ACHN (cell line): ENCODE measurements at regions not wholly inside any gene's neighbourhood (a gene's known extent, or its start where the extent isn't known, plus 50 kb on each side); places are given as distances from the start of the nearest gene placed in this dataset.
"Not testable (repeated sequence)": the region's sequence is repeated elsewhere in the genome, so short reads cannot be mapped to it uniquely, and the experiment has no call there.

ENCODE experiments used
- DNase-seq: peaks from one replicate; pipeline ENCODE4 v3.0.0-alpha.2; 2015
- in situ Hi-C: cut with HindIII; loops from 2 replicates; pipeline ENCODE4 v1.10.0; 2017; ENCODE audit warnings: low sequenced_read_pairs, low pct_ligation_motif_present, low pct_unique_long_range_greater_than_20kb

DNA sequence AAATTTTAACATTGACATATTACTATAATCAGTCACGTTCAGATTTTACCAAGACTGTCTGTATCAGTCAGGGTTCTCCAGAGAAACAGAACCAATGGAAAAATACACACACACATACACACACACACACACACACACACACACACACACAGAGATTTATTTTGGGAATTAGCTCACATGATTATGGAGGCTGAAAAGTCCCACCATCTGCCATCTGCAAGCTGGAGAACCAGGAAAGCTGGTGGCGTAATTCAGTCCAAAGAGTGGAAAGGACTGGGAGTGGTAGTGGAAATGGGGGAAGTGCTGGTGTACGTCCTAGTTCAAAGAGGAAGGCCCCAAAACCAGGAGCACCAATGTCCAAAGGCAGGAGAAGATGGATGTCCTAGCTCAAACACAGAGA is 166.4 kb downstream of the AKAIN1 start:
- DNase-seq: no peak
- in situ Hi-C loops: no loop called here

DNA sequence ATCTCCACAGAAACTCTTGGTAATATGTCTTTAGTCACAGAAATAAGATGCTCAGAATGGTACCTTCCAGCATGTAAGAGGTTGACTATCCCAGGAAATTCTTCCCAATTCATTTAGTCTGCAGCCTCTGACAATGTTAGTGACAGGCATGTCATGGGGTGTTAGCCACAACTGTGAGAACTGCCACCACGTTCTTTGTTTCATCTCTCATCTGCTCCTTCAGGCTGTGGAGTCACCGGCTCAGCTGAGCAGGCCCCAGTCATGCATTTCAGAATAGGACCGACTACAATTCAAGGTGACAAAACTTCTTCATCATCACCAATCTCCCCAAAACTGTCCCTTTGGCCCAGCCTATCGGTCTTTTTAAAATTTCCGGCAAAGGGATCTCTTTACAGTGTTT is 167.5 kb downstream of the AKAIN1 start:
- in situ Hi-C loops: no loop called here
- DNase-seq: no peak

DNA sequence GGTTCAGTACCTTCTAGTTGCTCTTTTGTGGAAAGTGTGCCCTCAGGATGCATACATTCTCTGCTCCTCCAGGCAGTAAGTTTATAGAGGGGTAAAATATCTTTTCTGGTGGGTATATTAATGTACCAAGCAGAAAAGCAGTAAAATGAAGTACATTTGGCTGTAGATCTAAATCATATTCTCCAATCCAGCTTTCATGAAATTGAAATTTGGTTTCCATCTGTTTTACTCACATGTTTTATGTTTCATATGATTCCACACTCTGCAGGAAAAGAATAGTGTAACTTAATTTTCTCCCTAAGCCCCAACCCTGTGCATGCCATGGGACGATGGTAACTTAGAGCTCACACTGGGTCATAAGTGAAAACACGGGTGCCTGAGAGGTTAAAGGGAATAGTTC is 172.3 kb downstream of the AKAIN1 start:
- in situ Hi-C loops: no loop called here

DNA sequence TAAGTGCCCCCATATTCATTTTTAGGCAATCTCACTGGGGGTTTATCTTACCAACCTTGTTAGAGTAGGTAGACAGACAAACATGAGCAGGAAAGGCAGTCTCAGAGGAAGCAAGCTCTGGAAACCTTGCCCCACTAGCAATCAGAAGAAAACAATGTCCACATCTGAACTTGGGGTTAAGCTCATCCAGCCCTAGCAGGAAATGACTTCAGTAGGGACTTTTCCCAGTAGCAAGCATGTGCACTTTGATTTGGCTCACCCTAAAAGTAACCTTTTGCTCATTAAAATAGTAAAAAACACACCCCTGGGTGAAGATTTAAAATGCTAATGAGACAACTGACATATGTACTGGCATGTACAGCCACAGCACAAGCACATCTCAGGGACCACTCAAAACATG is 175.5 kb downstream of the AKAIN1 start:
- no peak for DNase-seq
- in situ Hi-C loops: no loop called here

More for the DNA sequence above, 172.3 kb downstream of the AKAIN1 start:
- DNase-seq: no peak

DNA sequence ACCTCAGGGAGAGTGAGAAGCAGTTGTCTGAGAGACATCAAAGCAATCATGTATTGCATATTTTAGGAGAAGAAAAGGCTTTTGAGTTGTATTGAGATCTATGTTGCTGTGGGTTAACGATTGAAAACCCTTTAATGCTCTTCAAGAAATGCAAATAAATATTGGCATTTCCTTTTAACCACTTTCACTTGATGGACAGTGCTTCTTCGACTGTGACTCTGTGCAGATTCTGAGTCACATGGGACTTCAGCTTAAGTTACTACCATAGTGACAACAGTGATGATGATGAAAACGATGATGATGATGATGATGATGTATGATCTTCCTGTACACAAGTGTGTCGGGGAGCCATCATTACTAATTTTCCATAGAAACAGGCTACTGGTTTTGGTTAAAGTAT is 181.8 kb downstream of the AKAIN1 start:
- in situ Hi-C loops: no loop called here
- no peak for DNase-seq

DNA sequence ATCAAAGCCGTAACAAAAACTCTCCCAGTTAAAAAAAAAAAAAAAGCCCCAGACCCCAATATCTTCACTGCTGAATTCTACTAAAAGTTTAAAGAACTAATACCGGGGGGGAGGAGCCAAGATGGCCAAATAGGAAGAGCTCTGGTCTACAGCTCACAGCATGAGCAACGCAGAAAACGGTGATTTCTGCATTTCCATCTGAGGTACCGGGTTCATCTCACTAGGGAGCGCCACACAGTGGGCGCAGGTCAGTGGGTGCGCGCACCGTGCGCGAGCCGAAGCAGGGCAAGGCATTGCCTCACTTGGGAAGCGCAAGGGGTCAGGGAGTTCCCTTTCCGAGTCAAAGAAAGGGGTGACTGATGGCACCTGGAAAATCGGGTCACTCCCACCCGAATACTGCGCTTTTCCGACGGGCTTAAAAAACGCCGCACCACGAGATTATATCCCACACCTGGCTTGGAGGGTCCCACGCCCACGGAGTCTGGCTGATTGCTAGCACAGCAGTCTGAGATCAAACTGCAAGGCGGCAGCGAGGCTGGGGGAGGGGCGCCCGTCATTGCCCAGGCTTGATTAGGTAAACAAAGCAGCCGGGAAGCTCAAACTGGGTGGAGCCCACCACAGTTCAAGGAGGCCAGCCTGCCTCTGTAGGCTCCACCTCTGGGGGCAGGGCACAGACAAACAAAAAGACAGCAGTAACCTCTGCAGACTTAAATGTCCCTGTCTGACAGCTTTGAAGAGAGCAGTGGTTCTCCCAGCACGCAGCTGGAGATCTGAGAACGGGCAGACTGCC is 192.8 kb downstream of the AKAIN1 start:
- DNase-seq, in situ Hi-C loops: not testable (repeated sequence)

DNA sequence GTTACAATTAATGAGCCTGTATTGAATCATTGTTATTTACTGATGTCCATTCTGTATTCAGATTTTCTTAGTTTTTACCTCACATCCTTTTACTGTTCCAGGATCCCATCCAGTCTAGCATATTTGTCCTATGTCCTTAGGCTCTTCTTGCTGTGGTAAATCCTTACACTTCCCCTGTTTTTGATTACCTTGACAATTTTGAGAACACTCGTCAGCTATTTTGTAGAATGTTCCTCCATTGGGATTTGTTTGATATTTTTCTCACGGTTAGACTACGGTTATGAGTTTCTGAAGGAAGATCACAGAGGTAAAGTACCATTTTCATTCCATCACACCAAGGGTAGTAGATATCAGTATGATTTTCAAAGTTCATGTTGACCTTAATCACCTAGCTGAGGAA is 202.3 kb downstream of the AKAIN1 start:
- no peak for DNase-seq
- in situ Hi-C loops: no loop called here

DNA sequence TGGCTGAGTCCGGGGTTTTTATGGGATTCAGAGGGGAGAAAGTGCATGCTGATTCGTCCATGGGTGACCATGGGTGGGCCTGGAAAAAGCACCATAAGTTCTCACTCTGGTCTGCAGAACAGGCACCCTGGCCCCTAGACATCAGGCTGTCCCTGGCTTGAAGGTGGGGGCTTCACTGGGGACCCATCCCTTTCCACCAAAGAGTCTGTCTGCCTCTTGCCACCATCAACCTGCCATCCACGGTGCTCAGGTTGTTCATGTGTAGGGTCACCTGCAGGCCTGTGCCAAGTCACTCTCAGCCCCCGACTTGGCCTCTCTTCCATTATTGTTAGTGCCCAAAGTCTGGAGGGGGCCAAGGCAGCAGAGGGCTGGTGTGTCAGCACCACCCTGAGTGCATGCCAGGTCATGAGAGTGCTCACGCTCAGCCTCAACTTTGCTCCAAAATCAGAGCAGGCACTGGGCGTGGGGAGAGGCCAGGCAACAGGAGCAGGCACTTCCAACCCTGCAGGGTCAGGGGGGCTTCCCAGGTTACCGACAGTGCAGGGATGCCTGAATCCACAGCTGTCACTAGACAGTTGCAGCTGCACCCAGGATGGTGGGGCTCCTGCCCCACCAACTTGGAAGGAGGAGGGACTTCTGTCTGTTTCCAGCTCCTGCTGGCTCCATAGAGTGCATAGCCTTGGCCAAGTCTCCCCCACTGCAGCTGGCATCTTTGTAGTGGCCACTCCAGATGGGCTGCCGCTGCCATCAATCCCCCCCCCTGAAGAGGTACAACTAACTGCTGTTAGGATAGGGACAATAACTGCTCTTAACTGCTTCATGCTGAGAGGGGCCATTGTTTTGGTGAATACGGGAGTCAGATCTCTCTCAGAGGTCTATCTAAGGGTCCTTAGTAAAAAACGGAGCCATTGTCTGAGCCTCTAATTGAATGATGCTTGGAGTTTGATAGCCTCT is 209.3 kb downstream of the AKAIN1 start:
- no peak for DNase-seq
- in situ Hi-C loops: no loop called here

DNA sequence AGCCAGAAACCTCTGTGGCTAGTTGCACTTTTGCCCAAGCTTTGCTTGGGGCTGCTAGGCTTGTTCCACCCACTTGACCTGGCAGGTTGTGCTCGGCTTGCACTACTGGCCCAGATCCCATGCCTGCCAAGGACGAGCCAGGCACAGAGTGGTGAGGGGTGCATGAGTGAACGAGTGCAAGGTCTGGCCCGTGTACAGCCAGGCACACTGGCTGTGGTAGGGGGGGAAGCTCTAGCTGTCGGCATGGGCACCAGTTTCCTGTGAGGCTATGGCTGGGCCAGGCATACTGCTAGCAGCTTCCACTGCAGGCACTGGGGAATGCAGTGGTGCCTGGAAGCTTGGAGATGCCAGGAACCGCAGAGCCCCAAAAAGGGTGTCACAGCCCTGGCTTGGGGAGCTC is 210.4 kb downstream of the AKAIN1 start:
- DNase-seq: no peak
- in situ Hi-C loops: no loop called here

DNA sequence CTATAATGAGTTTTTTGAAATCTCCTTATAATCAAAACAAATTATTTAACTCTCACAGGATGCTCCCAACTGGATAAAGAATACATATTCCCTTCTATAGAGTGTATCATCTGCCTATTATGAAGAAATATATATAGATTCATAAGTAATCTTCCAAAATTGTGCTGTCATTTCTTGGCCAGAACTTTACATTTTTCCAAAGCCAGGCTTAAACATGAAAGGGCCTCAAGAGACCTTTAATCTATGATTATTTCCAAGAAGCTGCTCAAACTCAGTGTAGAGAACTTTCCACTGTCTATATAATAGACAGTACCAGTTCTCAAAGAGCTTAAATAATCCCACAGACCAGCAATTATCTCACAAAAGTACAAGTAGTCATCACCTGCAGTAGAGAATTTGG is 211.0 kb downstream of the AKAIN1 start:
- no peak for DNase-seq
- in situ Hi-C loops: no loop called here

DNA sequence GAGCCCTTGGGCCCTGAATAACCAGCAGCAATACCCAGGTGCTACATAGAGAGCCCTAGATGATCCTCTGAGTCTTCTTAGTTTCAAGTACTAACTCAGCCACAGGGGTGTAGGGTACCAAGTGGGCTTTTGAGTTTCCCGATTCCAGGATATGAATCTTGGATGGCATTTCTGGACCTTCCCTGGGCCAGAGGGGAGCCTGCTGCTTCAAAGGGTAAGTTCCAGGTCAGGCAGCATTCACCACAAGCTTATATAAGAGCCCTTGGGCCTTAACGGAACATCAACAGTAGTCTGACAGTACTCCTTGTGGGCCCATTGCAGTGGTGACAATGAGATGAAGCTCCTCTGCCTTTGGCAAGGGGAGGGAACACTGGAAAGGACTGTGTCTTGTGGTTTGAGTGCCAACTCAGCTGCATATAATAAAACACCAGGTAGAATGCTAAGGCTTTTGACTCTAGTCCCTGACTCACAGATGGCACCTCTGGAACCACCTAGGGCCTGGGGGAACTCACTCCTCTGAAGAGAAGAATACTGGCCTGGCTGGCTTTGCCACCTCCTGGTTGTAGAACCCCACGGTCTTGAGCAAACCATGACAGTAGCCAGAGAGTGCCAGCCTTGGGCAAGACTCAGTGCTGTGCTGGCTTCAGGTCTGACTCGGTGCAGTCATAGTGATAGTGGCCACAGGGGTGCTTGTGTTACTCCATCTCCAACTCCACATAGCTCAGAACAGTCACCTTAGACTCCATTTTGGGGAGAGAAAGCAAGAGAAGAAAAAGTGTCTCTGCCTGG is 235.7 kb downstream of the AKAIN1 start:
- DNase-seq: no peak
- in situ Hi-C loops: no loop called here

DNA sequence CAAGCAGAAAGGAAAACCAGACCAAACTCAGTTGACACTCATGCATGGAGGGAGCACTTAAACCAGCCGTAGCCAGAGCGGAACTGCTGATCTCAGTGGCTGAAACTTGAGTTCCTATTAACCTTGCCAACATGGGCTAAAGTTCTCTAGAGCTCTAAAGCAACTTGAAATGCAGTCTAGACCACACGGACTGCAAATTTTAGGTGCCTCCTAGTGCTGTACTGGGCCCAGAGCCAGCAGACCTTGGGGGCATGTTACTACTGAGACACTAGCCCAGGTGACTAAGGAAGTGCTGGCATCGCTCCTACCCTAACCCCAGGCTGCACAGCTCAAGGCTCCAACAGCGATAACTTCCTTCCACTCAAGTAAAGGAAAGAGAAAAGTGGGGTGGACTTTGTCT is 236.5 kb downstream of the AKAIN1 start:
- in situ Hi-C loops: no loop called here
- no peak for DNase-seq

DNA sequence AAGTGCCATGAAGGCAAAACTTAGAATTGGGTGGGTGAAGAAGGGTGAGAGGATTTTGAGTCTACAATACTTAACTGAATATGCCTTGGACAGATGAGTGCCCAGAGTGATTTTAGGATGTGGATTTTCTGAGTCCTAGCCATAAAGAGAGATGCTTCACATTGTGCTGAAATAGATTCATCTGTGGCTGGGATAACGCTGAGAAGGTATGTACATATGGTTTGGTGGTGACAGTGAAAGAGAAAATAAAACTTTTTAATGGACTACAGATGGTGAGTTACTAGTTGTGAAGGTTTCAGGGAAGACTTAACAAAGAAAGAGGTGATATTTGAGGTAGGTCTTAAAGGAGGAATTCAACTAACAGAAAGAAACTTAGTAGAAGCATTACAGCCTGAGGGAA is 265.8 kb downstream of the AKAIN1 start:
- no peak for DNase-seq
- in situ Hi-C loops: no loop called here

DNA sequence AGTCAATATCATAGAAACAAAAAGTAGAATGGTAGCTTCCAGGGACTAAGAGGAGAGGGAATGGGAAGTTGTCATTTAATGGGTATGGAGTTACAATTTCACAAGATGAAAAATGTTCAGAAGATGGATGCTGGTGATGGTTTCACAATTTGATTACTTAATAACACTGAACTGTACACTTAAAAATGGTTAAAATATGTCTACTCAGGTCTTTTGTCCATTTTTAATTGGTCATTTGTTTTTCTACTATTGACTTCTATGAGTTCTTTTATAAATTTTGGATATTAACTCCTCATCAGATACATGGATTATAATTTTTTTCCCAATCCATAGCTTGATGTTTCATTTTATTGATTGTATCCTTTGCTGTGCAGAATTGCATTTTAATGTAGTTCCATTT is 275.5 kb downstream of the AKAIN1 start:
- in situ Hi-C loops: no loop called here
- DNase-seq: no peak

DNA sequence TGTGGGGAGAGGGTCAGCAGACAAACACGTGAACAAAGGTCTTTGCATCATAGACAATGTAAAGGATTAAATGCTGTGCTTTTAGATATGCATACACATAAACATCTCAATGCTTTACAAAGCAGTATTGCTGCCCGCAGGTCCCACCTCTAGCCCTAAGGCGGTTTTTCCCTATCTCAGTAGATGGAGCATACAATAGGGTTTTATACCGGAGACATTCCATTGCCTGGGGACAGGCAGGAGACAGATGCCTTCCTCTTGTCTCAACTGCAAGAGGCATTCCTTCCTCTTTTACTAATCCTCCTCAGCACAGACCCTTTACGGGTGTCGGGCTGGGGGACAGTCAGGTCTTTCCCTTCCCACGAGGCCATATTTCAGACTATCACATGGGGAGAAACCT is 279.5 kb downstream of the AKAIN1 start:
- in situ Hi-C loops, DNase-seq: not testable (repeated sequence)

DNA sequence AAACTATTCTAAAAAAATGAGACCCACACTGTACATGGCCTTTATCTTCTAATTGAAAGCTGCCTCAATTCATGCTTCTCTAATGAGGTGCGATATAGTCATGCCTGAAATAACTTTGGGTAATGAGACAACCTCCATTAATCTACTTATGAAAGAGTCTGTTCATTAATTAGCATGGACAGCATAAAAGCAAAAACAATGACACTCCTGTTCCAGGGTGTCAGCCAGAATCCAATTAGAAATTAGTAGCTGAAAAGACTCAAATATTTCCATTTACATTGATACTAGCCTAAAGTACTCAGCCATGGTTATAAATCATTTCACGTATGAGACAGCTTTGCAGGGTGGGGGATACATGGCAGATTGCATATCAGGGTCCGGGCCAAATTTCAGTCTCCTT is 288.7 kb downstream of the AKAIN1 start:
- in situ Hi-C loops: no loop called here
- no peak for DNase-seq

DNA sequence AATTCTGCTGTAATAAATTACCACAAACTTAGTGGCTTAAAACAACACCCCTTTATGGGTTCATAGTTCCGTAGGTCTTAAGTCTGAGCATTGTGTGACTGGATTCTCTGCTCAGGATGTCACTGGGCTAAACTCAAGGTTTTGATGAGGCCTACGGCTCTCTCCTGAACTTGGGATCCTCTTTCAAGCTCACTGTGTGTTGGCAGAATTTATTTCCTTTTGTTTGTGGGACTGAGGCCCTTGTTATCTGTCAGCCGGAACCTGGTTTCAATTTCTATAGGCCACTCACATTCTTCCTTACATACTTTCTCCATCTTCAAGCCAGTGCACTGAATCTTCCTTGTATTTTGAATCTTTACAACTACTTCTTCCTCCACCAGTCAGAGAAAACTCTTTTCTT is 290.2 kb downstream of the AKAIN1 start:
- in situ Hi-C loops: no loop called here
- no peak for DNase-seq

DNA sequence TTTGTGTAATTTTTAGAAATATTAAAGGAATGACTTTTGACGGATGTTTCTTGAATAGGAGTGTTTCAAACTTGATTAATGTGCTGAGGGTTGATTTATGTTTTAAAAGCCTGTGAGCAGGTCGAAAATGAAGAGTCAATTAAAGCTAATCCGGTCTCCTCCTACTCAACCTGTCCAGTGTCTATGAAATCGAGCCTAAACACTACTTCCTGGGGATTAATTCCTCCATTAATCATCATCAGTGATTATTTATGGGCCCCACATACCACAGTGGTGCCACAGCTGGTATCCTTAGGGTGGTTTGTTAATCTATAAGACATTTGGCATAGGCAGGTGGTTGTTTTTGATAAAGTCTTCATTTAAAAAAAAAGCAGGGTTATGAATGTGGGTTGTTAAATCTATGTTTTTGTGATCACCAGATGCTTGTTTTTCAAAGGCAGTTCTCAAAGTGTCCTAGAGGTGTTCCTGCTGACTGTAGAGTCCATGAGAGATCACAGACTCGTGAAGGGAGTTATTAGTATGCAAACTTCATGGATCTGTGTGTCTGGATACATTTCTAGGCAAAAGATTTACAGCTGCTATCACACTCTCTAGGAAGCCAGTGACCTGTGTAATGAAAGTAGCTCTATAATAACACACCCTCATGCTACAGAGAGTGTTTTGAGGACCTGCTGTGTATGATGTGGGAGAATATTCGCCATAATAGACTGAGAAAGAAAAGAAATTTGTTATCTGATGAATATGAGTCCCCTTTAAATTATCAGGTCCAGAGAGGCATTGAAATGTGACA is 308.6 kb downstream of the AKAIN1 start:
- in situ Hi-C loops: no loop called here
- DNase-seq: no peak
